ENCODE measurements at regions not wholly inside any gene's neighbourhood (a gene's known extent, or its start where the extent isn't known, plus 50 kb on each side); places are given as distances from the start of the nearest gene placed in this dataset.

- no peak for TF ChIP-seq RXRA (IDR thresholded peaks at IDR 0.05; ENCODE audit: insufficient read depth, low read depth, low read length)
Measured at GRCh38 chr2:215614296-215614695, 178.4 kb upstream of the FN1 start (continued).

Measured in H1 (cell line).